Head of caudate nucleus (tissue), 42 donors: ENCODE measurements at regions not wholly inside any gene's neighbourhood (a gene's known extent, or its start where the extent isn't known, plus 50 kb on each side); places are given as distances from the start of the nearest gene placed in this dataset.

ENCODE experiments used
- DNase-seq, 42 donors: peaks; one replicate each; pipeline versions ENCODE4 v3.0.0 to v3.0.0-alpha.2; 2020 to 2021; ENCODE audit warnings: mixed read lengths in 7 of 42
- intact Hi-C: fragments of 100-400 bp; cut with DNase I; formaldehyde crosslinking; loops from one replicate; pipeline ENCODE4 v1.15.0; 2022

DNA sequence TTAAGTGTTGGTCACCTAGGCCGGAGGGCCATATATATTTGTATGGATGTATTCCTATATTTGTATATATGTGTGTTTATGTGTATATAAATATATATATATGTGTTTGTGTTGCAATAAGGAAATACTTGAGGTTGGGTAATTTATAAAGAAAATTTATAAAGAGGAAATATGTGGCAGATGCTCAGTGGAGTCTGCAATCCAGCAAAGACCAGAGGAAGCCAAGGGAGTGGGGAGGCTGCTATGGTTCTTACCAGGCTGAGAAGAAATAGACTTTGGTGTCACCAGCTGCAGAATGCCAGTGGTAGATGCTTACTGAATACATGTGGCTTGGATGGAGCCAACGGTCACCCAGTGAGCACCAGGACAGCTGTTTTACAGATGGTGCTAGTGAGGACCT lies 97.4 kb upstream of the ELOVL5 start:
- intact Hi-C loops = no loop called here

DNA sequence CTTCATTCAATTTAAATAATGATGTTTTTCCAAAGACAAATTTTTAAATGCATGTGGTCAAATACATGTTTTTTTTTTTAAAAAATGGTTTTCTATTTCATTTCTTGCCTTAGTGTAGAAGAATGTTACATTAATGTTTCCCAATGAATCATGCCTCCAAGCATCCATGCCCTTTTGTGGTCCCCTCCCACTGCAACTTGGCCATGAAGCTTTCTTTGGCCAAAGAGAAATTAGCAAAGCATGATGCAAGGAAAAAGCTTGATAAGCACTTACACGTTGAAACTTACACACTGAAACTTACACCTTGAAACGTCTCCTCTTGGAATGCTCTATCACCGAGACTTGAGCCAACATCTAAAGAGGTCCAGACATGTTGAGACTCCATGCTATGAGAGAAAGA lies 93.0 kb upstream of the ELOVL5 start:
- intact Hi-C loops = loop anchor here (5.0 kb wide), 1 partner anchor 41 kb away; no protein-coding TSS in a partner anchor
- DNase-seq = no peak

More for the DNA sequence above, 97.4 kb upstream of the ELOVL5 start:
- no peak for DNase-seq

DNA sequence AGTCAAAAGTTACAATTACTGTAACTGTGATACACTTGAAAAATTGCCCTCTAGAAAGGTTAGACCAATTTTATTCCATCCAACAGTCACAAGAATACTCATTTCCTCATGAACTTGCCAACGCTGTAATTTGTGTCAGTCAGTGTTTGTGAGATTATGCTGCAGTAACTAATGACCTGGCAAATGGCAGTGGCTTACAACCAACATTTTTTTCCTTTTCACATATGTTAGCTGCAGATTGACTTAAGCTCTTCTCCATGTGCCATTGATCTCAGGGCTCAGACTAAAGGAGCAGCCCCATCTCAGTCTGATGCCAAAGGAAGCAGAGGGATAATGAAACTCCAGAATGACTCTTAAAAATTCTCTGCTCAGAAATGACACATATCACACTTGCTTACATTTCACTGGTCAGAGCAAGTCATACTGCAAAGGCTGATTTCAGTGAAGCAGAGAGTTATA lies 92.3 kb upstream of the ELOVL5 start:
- intact Hi-C loops = loop anchor here (5.0 kb wide), 1 partner anchor 41 kb away; no protein-coding TSS in a partner anchor
- no peak for DNase-seq

DNA sequence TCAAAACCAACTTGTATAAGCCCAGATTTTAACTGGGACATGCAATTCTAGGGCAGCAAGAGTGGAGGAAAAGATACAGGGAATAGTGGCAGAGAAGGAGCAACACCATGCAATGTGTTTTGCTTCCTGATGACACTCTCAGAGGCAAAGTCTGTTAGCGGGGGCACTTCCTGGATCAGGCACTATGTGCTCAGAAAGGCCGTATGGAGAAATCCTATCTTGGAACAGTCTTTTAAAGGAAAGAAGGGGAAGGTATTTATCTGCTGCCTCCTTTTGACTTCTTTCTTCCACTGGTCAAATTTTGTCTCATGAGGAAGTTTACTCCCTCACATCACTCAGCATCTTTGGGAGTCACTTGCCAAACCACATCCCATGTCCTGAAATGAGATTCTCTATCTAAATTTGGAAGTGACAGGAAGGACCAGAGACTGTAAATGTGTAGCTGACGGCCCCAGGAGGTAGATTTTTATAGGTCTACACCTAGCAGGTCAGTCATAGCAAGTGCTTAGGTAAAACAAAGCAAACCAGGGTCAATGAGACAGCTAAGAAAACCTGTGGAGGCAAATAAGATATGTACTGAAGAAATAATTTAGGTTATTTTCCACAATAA lies 91.7 kb upstream of the ELOVL5 start:
- intact Hi-C loops = loop anchor here (5.0 kb wide), 1 partner anchor 42 kb away; no protein-coding TSS in a partner anchor
- peak in 4 of 42 donors; percentile 9 to 31 (median 18) for DNase-seq

DNA sequence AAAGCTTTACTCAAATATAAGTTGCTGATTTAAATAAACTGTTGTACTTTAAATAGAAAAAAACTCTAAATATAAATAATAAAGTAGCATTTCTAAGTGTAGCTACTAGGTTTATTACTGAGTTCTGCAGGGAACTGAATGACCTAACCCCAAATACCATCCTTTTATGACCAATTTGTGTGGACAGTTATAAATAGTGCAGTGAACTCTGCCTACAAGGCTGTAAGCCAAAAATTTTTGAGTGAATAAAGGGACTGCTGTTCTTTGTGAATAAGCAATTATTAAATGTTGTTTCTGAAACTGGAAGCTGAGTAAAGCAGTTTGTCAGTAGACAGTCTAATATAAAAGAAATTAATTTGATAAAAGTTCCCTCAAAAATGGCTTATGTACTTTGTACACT lies 90.8 kb upstream of the ELOVL5 start:
- intact Hi-C loops = loop anchor here (5.0 kb wide), 1 partner anchor 267 kb away; no protein-coding TSS in a partner anchor
- DNase-seq = peak in 10 of 42 donors; percentile 9 to 65 (median 38)

DNA sequence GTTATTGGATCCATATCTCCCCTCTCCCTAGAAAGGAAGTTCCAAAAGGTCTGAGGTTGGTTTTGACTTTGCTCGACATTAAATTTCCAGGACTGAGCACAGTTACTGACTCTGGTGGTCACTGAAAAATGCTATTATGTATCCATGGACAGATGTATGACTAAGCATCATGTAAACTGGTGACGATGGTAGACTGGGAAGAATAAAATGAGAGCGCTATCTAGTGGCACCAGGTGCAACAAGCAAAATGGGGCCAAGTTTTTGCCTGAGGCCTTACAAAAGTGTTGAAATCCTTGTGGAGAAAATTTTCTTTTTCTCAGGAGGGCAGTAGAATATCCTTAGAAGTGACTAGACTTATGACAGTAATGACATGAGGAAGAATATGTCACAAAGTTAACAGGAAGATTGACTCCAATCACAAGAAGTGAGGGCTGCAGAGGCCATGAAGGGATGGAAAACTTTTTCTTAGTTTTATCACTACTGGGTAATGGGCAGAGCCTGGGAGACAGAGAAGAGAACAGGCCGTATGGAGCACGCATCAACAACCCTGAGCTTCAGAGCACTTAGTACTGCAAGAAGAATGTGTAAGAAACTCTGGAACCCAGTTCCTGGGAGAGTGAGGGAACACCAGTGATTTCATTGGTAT lies 88.9 kb upstream of the ELOVL5 start:
- peak in 29 of 42 donors; percentile 13 to 80 (median 46) for DNase-seq
- intact Hi-C loops = loop anchor here (5.0 kb wide), 1 partner anchor 265 kb away; no protein-coding TSS in a partner anchor

DNA sequence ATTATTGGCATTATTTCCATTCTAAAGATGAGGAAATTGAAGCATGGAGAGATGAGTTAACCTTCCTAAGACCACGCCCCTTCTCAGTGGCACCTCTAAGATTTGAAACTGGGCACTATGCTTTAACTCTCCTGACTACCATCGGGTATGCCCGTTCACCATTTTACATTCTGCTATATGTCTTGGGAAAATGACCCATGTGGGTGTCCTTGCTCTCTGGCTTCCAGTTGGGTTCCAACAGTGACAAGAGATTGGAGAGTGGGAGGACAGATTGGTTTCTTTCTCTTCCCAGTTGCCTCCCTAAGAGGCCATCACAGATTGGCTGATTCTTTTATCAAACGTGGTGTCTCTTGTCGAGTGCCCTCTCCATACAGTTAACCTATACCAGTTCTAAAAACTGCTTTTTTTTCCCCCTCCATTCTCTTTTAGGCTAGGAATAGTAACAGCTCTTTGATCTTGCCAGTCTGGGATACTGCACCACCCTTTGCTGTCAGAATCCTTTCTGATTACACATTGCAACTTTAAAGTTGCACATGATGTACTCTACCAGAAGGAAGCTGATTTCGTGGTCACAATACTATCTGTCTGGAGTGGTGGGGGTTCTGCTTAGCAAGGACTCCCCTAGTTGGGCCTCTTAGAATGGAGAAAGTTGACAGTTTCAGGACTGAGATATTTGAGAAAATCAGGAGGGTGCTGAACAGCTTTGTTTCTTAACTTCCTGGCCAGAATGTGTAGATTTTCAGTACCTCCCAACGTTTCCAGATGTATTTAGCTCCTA lies 88.0 kb upstream of the ELOVL5 start:
- intact Hi-C loops = loop anchor here (5.0 kb wide), 1 partner anchor 264 kb away; no protein-coding TSS in a partner anchor
- no peak for DNase-seq

DNA sequence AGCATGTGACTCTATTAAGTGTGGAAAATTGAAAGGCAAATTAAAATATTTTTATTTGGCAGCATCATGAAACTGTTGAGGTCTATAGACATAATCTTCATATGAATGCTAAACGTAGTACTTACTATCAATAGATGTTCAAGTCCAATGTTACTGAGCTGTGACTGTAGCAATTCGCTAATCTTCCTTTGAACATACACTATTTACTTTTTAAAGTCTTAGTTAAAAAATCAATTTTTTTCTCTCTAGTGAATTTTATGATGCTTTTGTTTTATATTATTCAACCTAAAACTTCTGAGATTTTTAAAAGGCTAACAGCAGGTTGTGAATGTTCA lies 85.2 kb upstream of the ELOVL5 start:
- intact Hi-C loops = no loop called here
- no peak for DNase-seq

DNA sequence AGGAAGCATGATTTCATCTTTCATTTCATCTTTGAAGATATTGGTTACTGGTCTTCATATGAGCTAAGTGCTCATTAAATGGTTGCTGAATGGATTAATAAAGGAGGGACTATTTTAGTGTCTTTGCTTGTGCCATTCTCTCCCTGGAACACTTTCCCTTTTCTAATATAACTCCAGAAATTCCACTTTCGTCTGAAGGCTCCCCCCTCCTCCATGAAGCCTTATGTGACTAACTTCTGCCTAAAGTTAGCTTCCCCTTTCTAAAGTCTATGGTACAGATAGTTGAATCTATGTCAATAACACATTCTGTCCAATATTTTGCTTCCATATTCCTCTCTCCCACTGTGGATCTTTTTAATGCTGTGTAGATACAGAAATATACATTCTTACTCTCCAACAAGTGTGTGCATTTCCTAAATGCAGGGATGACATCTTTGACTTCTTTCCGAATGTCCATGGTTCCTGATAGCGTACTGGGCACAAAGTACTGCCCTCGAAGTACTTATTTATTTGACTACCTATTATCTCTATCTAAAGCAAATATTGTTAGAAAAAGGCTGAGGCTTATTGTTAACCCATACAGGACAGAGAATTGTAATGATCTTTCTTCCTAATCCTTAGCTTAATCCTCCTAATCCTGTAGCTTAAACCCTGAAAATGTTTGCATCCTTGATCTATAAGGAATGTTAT lies 84.7 kb upstream of the ELOVL5 start:
- no peak for DNase-seq
- intact Hi-C loops = no loop called here

DNA sequence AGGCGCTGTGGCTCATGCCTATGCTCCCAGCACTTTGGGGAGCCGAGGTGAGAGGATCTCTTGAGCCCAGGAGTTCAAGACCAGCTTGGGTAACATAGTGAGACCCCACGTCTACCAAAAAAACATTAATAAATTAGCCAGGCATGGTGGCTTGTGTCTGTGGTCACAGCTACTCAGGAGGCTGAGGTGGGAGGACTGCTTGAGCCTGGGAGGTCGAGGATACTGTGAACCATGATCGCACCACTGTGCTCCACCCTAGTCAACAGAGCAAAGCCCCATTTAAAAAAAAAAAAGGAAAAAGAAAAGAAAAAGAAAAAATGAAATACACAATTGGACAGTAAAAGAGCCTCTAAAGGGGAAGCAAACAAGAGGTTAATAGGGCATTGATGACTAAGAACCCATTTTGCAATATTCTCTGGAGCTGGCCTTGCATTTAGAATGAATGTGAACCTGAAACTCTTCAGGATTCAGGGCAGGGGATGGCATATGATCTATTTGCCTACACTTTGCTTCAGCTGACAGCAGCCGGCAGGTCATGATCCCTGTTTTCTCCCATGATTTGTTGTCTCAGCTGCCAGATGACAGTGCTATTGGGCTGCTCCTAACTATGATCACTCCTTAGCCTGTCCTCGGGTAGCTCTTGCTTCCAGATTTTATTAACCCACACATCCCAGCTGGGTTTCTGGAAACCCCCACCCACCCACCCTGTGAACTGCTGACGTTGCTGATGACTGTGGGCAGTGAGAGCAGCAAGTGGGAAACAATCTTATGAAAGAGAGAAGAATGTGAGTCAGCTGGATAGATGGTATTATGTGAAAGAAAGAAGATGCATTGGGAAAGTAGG lies 83.8 kb upstream of the ELOVL5 start:
- DNase-seq = peak in 6 of 42 donors; percentile 5 to 42 (median 7)
- intact Hi-C loops = no loop called here

DNA sequence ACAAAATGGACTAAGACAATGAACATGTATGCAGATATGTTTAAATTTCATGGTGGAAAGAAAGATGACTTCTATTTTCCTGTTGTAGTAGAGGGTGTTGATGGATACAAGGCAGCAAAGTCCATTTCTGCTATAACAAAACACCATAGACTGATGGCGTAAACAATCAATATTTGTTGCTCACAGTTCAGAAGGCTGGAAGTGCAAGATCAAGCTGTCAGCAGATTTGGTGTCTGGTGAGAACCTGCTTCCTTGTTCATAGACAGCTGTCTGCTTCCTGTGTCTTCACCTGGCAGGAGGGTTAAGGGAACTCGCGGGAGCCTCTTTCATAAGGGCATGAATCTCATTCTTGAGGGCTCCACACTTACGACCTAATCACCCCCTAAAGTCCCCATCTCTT lies 83.0 kb upstream of the ELOVL5 start:
- intact Hi-C loops = no loop called here
- no peak for DNase-seq

DNA sequence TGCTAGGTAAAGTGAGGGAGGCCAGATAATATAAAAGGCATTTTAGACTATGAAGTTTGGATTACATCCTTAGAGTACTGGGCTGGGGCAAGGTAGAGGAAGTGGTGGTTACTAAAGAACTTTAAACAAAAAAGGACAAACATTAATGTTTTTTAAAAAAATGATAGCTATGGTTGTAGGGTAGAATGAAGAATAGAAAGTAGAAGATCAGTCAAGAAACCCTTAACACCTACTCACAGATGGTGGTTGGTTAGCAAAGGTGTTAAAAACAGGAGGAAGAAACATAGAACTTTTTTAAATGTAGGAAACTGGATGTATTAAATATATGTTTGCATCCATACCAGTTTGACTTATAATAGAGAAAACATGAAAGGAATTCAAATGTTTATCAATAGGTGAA lies 80.7 kb upstream of the ELOVL5 start:
- intact Hi-C loops = no loop called here
- DNase-seq = no peak

DNA sequence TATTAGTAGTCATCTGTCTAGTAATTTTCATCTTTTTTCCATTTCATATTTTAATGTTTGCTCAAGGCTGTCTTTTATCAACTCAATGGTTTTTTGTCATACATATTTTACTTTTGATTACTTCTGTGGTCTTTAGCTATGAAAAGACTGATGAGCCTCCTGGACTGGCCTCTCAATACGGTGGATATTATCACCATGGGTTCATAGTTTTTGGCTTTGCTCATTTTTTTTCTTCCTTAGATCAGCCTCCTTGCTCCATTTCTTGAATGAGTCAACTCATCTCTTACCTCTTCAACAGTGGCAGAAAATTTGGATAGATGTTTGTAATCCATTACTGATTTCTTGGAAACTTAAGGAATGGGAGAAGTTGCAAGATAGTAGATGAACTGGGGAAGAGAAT lies 80.1 kb upstream of the ELOVL5 start:
- intact Hi-C loops = no loop called here

DNA sequence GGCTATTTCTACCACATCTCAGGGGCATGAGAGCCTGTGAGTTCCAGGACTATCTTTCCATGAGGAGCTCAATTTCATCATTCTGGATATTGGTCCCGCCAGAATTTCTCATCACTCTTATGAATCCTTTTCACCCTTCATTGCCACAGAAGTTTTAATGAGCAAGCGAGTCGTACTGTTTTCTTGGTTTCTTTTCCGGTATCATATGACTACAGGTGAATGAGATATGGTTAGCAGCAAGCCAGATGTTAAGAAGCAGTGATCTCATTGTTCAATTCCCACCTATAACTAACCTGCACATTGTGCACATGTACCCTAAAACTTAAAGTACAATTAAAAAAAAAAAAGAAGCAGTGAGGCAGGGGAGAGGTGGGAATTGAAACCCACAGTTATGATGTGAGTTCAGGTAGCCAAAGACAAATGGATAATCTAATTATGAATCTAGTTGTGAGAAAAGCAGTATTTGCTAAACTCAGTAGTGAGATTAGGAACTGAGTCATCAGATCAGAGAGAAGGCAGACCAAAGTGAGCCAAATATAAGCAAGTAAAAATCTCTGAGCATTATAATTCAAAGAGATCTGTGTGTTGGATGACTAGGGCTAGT lies 78.0 kb upstream of the ELOVL5 start:
- intact Hi-C loops = no loop called here

More for the DNA sequence above, 80.1 kb upstream of the ELOVL5 start:
- no peak for DNase-seq

DNA sequence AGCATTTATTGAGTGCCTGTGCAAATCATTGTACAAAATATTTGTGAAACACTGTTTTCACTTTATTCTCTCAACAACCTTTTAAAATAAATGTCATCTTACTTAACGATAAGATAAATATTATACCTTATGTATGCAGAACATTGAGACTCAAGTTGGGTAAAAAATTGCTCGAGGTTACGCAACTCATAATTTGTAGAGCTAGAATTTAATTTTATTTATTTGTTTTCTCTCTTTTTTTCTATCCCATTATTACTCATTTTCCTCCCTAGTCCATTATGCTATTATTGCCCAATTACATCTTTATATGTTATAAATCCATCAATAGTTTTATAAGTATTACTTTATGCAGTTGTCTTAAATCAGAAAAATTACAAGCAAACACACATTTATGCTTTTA lies 77.4 kb upstream of the ELOVL5 start:
- DNase-seq = no peak
- intact Hi-C loops = no loop called here

More for the DNA sequence above, 78.0 kb upstream of the ELOVL5 start:
- DNase-seq = no peak

DNA sequence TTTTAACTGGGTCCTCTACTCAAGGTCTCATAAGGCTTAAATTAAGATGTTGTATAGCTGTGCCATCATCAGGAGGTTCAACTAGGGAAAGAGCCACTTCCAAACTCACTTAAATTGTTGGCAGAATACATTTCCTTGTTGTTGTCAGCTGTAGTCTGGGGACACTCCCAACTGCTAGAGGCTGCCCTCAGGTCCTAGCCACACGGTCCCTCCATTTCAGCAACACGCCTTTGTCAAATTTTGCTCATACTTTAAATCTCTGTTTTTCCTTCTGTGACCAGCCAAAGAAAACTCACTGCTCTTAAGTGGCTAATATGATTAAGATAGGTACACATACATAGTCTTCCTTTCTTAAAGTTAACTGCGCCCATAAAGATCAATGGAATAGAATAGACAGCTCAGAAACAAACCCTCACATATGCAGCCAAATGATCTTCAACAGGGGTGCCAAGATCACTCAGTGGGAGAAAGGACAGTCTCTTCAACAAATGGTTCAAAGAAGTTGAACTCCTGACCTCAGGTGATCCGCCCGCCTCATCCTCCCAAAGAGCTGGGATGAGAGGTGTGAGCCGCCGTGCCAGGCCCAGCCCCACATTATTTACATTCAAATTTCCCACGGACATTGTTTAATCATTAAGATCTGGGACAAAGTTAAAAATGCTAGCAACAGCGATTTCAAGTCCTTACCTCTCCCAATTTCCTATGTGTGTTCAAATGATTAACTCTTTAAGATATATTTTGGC lies 76.4 kb upstream of the ELOVL5 start:
- intact Hi-C loops = no loop called here

DNA sequence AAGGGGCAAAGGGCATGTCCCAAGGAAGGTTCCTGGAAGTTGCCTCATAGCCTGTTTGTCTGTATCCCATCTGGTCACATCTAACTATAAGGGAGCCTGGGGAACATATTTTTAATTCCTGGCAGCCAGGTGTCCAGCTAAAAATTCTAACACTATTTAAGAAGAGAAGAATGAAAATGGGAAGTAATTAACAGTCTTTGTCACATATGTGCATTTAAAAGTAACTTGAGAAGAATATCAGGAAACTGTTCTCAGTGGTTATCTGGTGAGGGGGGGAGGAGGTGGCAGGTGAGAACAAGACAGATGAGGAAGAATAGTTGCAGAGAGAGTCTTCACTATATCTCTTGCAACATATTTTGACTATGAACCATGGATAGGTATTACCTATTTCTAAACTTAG lies 75.5 kb upstream of the ELOVL5 start:
- no peak for DNase-seq
- intact Hi-C loops = no loop called here

More for the DNA sequence above, 76.4 kb upstream of the ELOVL5 start:
- DNase-seq = no peak
